ENCODE measurements at regions not wholly inside any gene's neighbourhood (a gene's known extent, or its start where the extent isn't known, plus 50 kb on each side); places are given as distances from the start of the nearest gene placed in this dataset.

DNA sequence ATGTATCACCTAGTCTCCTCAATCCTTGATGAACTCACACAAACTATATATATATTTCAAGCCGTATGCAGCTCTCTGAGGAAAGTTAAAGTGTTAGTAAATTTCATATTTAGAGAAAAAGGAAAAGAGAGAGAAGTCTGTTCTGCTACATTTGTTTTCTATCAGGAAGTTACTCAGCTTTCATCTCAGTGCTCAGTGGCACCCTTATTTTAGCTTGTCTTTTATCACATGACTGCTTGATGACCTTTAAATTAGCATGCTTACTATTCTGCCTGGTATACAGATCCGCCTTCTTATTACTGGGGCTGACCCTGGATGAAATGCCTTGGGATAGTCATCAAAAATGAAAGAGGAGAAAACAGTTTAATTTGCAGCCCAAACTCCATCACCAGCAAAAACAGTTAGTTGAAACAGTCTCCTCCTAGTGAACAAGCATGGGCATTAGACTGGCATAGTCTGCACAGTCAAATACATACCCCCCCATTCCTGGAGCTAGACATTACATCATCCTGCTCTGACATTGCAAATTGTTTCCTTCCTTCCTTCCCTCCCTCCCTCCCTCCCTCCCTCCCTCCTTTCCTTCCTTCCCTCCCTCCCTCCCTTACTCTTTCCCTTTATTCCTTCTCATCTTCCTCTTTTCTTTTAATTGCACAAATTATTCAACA lies 215.7 kb downstream of the TMEM182 start:
- Histone ChIP-seq H3K4me3 (replicated peaks in 1 of 2; ENCODE audit: low read depth in 1 of 2, low read length in 2 of 2) (no peak overlapping the region), H3K27me3 (ENCODE audit: insufficient read depth, low read length) (0 out of 2 replicates have a peak, but pooled peaks cover 4% of the 10 kb centered on the region), H3K4me1 (ENCODE audit: control insufficient read depth in 1 of 2, insufficient read depth in 2 of 2, low read length in 2 of 2) (no peaks in the 10 kb centered on the region), H3K9ac (ENCODE audit: low read length) (no peak overlapping the region), H2AFZ (ENCODE audit: low read depth, low read length, poor library complexity, severe bottlenecking) (no peak overlapping the region), H4K20me1 (ENCODE audit: insufficient read depth) (no peaks in the 10 kb centered on the region), H3K9me3 (ENCODE audit: control insufficient read depth in 1 of 2, insufficient read depth in 1 of 2, low read depth in 1 of 2, low read length in 2 of 2) (no peaks in the 10 kb centered on the region), H3K9me2 (ENCODE audit: insufficient read depth) (no peaks in the 10 kb centered on the region), H3K36me3 (ENCODE audit: control insufficient read depth in 1 of 2, insufficient read depth in 2 of 2, low read length in 2 of 2) (no peaks in the 10 kb centered on the region), H3K27ac (ENCODE audit: low read depth, low read length) (no peak overlapping the region), H3K4me2 (ENCODE audit: low read length) (no peak overlapping the region), H3K79me2 (ENCODE audit: insufficient read depth, low read length) (no peaks in the 10 kb centered on the region)
- intact Hi-C loops (cut with micrococcal nuclease) = loop anchor here (5.0 kb wide), 2 partner anchors 1870 to 1965 kb away; no protein-coding TSS in a partner anchor
- no peak for DNase-seq (ENCODE audit: low read depth, low spot score)
- POLR2A ChIA-PET = no interaction called here
- RAD21 ChIA-PET (ENCODE audit: low non-redundant PET in 1 of 2, low total read pairs in 2 of 2, uncharacterized antibody in 2 of 2, unreplicated experiment in 2 of 2) = interaction anchor here in 1 of 2 experiments (0.5 kb wide), 1 partner anchor 1966 kb away, joined by 3 read pairs; no protein-coding TSS in a partner anchor
- TF ChIP-seq, protein P1, sequence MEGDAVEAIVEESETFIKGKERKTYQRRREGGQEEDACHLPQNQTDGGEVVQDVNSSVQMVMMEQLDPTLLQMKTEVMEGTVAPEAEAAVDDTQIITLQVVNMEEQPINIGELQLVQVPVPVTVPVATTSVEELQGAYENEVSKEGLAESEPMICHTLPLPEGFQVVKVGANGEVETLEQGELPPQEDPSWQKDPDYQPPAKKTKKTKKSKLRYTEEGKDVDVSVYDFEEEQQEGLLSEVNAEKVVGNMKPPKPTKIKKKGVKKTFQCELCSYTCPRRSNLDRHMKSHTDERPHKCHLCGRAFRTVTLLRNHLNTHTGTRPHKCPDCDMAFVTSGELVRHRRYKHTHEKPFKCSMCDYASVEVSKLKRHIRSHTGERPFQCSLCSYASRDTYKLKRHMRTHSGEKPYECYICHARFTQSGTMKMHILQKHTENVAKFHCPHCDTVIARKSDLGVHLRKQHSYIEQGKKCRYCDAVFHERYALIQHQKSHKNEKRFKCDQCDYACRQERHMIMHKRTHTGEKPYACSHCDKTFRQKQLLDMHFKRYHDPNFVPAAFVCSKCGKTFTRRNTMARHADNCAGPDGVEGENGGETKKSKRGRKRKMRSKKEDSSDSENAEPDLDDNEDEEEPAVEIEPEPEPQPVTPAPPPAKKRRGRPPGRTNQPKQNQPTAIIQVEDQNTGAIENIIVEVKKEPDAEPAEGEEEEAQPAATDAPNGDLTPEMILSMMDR (IDR thresholded peaks at IDR 0.05 in 2 of 3, conservative IDR thresholded peaks at IDR 0.05 in 1 of 3; ENCODE audit: borderline replicate concordance in 1 of 3, insufficient read depth in 1 of 3, low read depth in 2 of 3, low read length in 2 of 3) = no peak
- TF ChIP-seq CBX3 (IDR thresholded peaks at IDR 0.05; ENCODE audit: low read depth) (no peak), ZFX (IDR thresholded peaks at IDR 0.05) (no peak), EZH2phosphoT487 (IDR thresholded peaks at IDR 0.05; ENCODE audit: borderline replicate concordance) (no peak), POLR2AphosphoS5 (IDR thresholded peaks at IDR 0.05; ENCODE audit: low read depth, low read length) (no peak), SP1 (IDR thresholded peaks at IDR 0.05; ENCODE audit: low read depth) (no peak), EZH2 (IDR thresholded peaks at IDR 0.05) (no peak), YY1 (IDR thresholded peaks at IDR 0.05; ENCODE audit: extremely low read depth, insufficient replicate concordance, low read depth, low read length) (no peak), SIN3A (IDR thresholded peaks at IDR 0.05; ENCODE audit: low read depth) (no peak), RAD21 (IDR thresholded peaks at IDR 0.05; ENCODE audit: low read depth) (no peak)
- TF ChIP-seq, protein P2, sequence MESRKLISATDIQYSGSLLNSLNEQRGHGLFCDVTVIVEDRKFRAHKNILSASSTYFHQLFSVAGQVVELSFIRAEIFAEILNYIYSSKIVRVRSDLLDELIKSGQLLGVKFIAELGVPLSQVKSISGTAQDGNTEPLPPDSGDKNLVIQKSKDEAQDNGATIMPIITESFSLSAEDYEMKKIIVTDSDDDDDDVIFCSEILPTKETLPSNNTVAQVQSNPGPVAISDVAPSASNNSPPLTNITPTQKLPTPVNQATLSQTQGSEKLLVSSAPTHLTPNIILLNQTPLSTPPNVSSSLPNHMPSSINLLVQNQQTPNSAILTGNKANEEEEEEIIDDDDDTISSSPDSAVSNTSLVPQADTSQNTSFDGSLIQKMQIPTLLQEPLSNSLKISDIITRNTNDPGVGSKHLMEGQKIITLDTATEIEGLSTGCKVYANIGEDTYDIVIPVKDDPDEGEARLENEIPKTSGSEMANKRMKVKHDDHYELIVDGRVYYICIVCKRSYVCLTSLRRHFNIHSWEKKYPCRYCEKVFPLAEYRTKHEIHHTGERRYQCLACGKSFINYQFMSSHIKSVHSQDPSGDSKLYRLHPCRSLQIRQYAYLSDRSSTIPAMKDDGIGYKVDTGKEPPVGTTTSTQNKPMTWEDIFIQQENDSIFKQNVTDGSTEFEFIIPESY (IDR thresholded peaks at IDR 0.05; ENCODE audit: extremely low read depth, insufficient replicate concordance, low read length) = no peak
- TF ChIP-seq, protein P3, sequence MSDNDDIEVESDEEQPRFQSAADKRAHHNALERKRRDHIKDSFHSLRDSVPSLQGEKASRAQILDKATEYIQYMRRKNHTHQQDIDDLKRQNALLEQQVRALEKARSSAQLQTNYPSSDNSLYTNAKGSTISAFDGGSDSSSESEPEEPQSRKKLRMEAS (IDR thresholded peaks at IDR 0.05) = no peak
- TF ChIP-seq, protein P4, sequence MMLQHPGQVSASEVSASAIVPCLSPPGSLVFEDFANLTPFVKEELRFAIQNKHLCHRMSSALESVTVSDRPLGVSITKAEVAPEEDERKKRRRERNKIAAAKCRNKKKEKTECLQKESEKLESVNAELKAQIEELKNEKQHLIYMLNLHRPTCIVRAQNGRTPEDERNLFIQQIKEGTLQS (IDR thresholded peaks at IDR 0.05) = no peak
- BruUV-seq (replicated peaks) = no TSS peak
- CTCF ChIA-PET = no interaction called here
- ATAC-seq = no peak

All from HCT116 (cell line).